WI38 (cell line): ENCODE measurements at regions not wholly inside any gene's neighbourhood (a gene's known extent, or its start where the extent isn't known, plus 50 kb on each side); places are given as distances from the start of the nearest gene placed in this dataset.

Experiments used
- H3K4me3 ChIP-seq: 2 replicates; pipeline ENCODE4 v1.5.1; 2011; ENCODE audit warnings: low read depth, mild to moderate bottlenecking, control low read depth, low read length
- TF ChIP-seq, protein P1 (sequence below): IDR thresholded peaks from 2 replicates; pipeline ENCODE4 v1.5.1; 2012; ENCODE audit warnings: low read depth, mild to moderate bottlenecking, control low read depth, low read length

DNA sequence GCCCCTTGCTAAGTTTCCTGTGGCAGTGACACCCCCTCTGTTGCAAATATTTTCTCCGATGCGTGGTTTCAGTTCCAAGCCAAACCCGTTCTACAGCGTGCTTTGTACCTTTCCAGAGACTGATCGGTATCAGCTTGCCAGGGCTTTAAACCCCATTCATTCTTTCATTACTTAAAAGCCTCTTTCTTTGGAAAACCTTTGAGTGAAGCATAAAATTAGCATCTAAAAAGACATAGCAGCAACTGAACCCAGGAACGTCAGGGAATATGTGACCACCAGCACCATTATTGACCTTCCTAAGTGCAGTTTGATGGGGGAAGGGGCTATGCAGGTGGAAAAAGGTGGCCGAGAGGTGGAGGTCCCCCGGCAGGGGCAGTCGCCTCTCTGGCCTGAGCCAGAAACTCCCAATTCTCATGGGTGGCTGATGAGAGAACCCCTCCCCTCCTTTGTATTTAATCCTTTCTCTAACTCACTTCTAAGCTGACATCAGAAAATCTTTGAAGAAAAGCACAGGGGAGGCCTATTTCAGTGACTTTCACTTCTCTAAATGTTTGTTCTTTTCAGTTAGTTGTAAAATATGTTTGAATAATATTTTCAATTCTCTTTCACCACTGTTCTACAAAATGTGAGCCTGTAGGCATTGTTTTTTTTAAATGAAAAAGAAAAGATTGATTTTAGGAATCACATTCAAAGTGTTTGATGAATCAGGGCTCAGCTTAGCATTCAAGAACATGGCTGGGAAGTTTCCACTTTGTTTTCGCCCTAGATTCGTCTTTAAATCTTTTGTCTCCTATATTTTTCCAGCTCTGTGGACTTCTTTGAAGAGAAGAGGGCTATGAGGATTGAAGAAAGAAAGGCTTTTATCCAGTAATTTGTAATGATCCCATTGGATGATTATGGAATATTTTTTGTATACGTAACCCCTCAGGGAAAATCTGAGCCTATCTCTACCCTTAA is 89.2 kb downstream of the RSPH3 start:
- H3K4me3 ChIP-seq, result no peak overlapping the region
- TF ChIP-seq, protein P1, sequence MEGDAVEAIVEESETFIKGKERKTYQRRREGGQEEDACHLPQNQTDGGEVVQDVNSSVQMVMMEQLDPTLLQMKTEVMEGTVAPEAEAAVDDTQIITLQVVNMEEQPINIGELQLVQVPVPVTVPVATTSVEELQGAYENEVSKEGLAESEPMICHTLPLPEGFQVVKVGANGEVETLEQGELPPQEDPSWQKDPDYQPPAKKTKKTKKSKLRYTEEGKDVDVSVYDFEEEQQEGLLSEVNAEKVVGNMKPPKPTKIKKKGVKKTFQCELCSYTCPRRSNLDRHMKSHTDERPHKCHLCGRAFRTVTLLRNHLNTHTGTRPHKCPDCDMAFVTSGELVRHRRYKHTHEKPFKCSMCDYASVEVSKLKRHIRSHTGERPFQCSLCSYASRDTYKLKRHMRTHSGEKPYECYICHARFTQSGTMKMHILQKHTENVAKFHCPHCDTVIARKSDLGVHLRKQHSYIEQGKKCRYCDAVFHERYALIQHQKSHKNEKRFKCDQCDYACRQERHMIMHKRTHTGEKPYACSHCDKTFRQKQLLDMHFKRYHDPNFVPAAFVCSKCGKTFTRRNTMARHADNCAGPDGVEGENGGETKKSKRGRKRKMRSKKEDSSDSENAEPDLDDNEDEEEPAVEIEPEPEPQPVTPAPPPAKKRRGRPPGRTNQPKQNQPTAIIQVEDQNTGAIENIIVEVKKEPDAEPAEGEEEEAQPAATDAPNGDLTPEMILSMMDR, result no peak

DNA sequence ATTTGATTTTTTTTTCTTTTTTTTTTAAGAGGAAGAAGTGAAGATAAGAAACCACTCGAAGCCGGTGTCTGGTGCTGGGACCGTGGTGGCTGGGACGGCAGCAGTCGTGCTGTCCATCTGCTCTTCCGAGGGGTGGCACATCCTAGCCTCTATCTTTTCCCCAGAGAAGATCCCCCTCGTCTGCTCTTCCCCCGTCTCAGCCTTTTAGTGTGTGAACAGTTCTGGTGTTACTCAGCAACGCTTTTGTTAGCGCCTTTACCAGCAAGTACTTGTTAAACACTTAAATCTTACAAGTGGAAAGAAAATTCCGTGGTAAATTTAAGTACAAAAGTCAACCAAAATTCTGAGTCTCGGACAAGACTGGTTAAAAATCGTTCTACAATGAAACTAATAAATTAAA is 90.1 kb downstream of the RSPH3 start:
- H3K4me3 ChIP-seq, result no peak overlapping the region

DNA sequence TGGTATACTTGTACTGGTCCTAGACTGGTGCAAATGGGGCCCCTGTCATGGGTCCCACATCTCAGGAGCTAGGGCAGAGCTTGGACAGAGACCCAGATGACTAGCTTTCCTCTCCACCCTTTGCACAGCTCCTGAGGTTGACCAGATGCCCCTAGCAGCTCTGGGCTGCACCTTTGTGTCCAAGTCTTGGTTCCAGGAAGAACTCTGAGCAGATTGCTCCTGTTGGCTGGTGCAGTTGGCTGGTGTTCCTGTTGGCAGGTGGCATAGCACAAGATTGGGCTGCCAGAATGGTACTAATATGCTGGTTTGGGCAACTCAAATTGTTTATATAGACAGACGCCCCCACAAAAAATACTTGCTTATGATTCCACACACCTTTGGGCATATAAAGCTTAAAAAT is 89.4 kb upstream of the EZR start:
- no peak overlapping the region for H3K4me3 ChIP-seq
- TF ChIP-seq, protein P1, result no peak

More for the DNA sequence above, 90.1 kb downstream of the RSPH3 start:
- TF ChIP-seq, protein P1, result no peak

DNA sequence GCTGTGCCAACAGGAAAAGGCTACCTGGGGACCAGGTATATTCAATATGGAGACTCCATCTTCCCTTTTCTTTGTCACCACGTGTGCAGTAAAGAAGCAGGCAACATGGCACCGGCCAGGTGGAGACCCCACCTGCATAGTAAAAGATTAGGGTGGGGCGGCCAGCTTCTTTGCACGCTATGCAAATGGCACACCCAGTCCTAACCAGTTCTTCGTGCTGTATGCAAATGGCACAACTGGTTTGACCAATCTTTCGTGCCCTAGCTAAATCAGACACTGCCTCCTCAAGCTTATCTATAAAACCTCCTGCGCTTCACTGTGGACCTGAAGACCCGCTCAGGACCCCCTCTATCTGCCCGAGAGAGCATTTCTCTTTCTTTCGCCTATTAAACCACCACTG is 88.8 kb upstream of the EZR start:
- TF ChIP-seq, protein P1, result no peak
- no peak overlapping the region for H3K4me3 ChIP-seq

DNA sequence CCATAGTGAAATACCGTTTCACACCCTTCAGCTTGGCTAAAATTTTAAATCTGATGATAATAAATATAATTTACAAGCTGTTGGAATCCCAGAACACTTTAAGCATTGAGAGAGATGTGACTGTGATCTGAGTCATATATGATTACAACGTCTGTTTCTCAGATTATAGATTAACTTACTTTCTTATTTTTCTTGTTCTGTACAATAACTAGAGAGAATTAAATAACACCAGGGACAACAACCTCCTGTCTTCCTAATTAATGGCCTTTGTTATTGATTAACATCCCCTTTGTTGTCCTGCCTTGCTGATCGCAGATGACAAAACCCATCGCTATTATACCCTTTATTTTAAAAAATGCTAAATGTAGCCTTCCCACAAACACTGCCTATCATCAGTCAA is 87.8 kb upstream of the EZR start:
- TF ChIP-seq, protein P1, result no peak
- no peak overlapping the region for H3K4me3 ChIP-seq

DNA sequence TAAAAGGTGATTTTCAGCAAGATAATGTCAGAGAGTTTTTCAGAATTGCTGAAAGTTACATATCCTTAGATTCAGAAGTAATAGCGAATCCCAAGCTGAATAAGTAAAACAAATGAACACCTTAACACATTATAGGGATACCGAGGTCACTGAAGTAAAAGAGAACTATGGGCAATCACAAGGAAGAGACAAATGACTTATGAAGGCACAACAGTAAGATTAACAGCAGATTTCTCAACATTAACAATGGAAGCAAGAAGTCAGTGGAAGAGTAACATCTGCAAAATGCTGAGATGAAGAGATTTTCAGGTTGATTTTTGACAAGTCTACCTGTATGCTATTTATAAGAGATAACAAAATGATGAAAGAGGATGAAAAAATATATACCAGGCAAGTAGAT is 86.1 kb upstream of the EZR start:
- TF ChIP-seq, protein P1, result no peak
- H3K4me3 ChIP-seq, result no peak overlapping the region

DNA sequence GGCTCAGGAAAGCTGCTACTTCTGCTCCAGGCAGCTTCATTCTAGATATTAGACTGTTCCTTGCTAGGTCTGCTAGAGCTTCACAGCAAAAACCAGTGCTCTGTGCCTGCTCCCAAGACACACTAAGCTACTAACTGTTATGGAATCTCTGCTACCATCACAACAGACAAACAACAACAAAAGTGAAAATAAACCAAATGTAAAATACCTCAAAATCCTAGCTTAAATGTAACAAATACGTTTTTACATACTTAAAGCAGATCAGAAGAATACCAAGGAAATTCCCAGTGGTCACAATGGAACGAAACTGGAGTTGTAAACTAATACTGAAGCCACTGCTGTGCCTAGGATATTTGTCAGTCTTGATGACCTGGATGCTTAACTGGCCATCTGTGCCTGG is 84.6 kb upstream of the EZR start:
- TF ChIP-seq, protein P1, result no peak
- no peak overlapping the region for H3K4me3 ChIP-seq
